ENCODE measurements at regions not wholly inside any gene's neighbourhood (a gene's known extent, or its start where the extent isn't known, plus 50 kb on each side); places are given as distances from the start of the nearest gene placed in this dataset.

GRCh38 chr1:219521325-219521724 is 91.6 kb downstream of the ZC3H11B start:
- Histone ChIP-seq H3K4me3 (ENCODE audit: low read depth, low read length) (no peak overlapping the region), H3K36me3 (ENCODE audit: control insufficient read depth in 2 of 2, insufficient read depth in 1 of 2, low read length in 2 of 2) (no peaks in the 10 kb centered on the region), H3K27ac (ENCODE audit: extremely low read depth, low read depth, low read length) (no peak overlapping the region), H3K9me3 (ENCODE audit: control insufficient read depth, insufficient read depth, low read depth, low read length) (no peaks in the 10 kb centered on the region), H3K4me1 (ENCODE audit: control insufficient read depth, insufficient read depth, low read length) (0 out of 2 replicates have a peak, but pooled peaks cover 3% of the 10 kb centered on the region)
- ChIA-PET POLR2A (no interaction called here), CTCF (no interaction called here)
- TF ChIP-seq PRDM6 (tag by site-specific recombination; IDR thresholded peaks at IDR 0.05) = no peak
- no peak for TF ChIP-seq YY2 (tag by site-specific recombination; IDR thresholded peaks at IDR 0.05)
- no peak for TF ChIP-seq ZNF558 (tag by site-specific recombination; IDR thresholded peaks at IDR 0.05)
- TF ChIP-seq ZFHX2 (tag by site-specific recombination; conservative IDR thresholded peaks at IDR 0.05) = no peak
- no peak for TF ChIP-seq TRIM28 (IDR thresholded peaks at IDR 0.05; ENCODE audit: borderline replicate concordance, low read length)
- TF ChIP-seq ZNF654 (tag by site-specific recombination; IDR thresholded peaks at IDR 0.05; ENCODE audit: low read depth) = no peak
- no peak for TF ChIP-seq ZNF148 (tag by site-specific recombination; IDR thresholded peaks at IDR 0.05; ENCODE audit: borderline replicate concordance)
- TF ChIP-seq PRDM1 (tag by site-specific recombination; IDR thresholded peaks at IDR 0.05) = no peak
- no peak for TF ChIP-seq ZNF391 (tag by site-specific recombination; IDR thresholded peaks at IDR 0.05; ENCODE audit: borderline replicate concordance, low read depth)
- no peak for TF ChIP-seq KLF1 (tag by site-specific recombination; IDR thresholded peaks at IDR 0.05)
- no peak for TF ChIP-seq ZNF112 (tag by site-specific recombination; IDR thresholded peaks at IDR 0.05)
- no peak for TF ChIP-seq ZNF280C (tag by site-specific recombination; IDR thresholded peaks at IDR 0.05)

GRCh38 chr1:219520241-219520640 is 92.7 kb downstream of the ZC3H11B start:
- H3K27ac ChIP-seq (ENCODE audit: extremely low read depth, low read depth, low read length) = no peak overlapping the region
- no peaks in the 10 kb centered on the region for H3K9me3 ChIP-seq (ENCODE audit: control insufficient read depth, insufficient read depth, low read depth, low read length)
- TF ChIP-seq, protein P1, sequence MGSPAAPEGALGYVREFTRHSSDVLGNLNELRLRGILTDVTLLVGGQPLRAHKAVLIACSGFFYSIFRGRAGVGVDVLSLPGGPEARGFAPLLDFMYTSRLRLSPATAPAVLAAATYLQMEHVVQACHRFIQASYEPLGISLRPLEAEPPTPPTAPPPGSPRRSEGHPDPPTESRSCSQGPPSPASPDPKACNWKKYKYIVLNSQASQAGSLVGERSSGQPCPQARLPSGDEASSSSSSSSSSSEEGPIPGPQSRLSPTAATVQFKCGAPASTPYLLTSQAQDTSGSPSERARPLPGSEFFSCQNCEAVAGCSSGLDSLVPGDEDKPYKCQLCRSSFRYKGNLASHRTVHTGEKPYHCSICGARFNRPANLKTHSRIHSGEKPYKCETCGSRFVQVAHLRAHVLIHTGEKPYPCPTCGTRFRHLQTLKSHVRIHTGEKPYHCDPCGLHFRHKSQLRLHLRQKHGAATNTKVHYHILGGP (tag by site-specific recombination; IDR thresholded peaks at IDR 0.05) = no peak
- TF ChIP-seq ZNF214 (tag by site-specific recombination; IDR thresholded peaks at IDR 0.05; ENCODE audit: borderline replicate concordance) = no peak
- CTCF ChIA-PET = no interaction called here
- H3K4me1 ChIP-seq (ENCODE audit: control insufficient read depth, insufficient read depth, low read length) = 0 out of 2 replicates have a peak, but pooled peaks cover 3% of the 10 kb centered on the region
- no peak overlapping the region for H3K4me3 ChIP-seq (ENCODE audit: low read depth, low read length)
- POLR2A ChIA-PET = no interaction called here
- H3K36me3 ChIP-seq (ENCODE audit: control insufficient read depth in 2 of 2, insufficient read depth in 1 of 2, low read length in 2 of 2) = no peaks in the 10 kb centered on the region

- 0 out of 2 replicates have a peak, but pooled peaks cover 3% of the 10 kb centered on the region for H3K4me1 ChIP-seq (ENCODE audit: control insufficient read depth, insufficient read depth, low read length)
- no peaks in the 10 kb centered on the region for H3K36me3 ChIP-seq (ENCODE audit: control insufficient read depth in 2 of 2, insufficient read depth in 1 of 2, low read length in 2 of 2)
- TF ChIP-seq ZNF146 (tag by site-specific recombination; IDR thresholded peaks at IDR 0.05) (no peak), ZNF184 (tag by site-specific recombination; IDR thresholded peaks at IDR 0.05) (no peak), PATZ1 (tag by site-specific recombination; IDR thresholded peaks at IDR 0.05) (no peak), PRDM6 (tag by site-specific recombination; IDR thresholded peaks at IDR 0.05) (peak; percentile 25), FEZF1 (tag by site-specific recombination; IDR thresholded peaks at IDR 0.05) (0 out of 2 replicates have a peak, but pooled peaks have one; percentile 17), HOXD13 (CRISPR knock-in tag; IDR thresholded peaks at IDR 0.05; ENCODE audit: borderline replicate concordance) (no peak), ZNF776 (tag by site-specific recombination; IDR thresholded peaks at IDR 0.05; ENCODE audit: borderline replicate concordance) (no peak), ZNF335 (tag by site-specific recombination; conservative IDR thresholded peaks at IDR 0.05) (peak; percentile 20; the same call in 1 of the 2 replicates)
- no peaks in the 10 kb centered on the region for H3K9me3 ChIP-seq (ENCODE audit: control insufficient read depth, insufficient read depth, low read depth, low read length)
- ChIA-PET CTCF (interaction anchor here (0.6 kb wide), 1 partner anchor 34 kb away, joined by 5 read pairs; no protein-coding TSS in a partner anchor), POLR2A (no interaction called here)
- H3K4me3 ChIP-seq (ENCODE audit: low read depth, low read length) = no peak overlapping the region
- no peak overlapping the region for H3K27ac ChIP-seq (ENCODE audit: extremely low read depth, low read depth, low read length)
These were observed 94.0 kb downstream of the ZC3H11B start for GRCh38 chr1:219518907-219519248.
